Ovary (tissue), 7 donors: ENCODE measurements at regions not wholly inside any gene's neighbourhood (a gene's known extent, or its start where the extent isn't known, plus 50 kb on each side); places are given as distances from the start of the nearest gene placed in this dataset.

Experiments
- DNase-seq, 5 donors: peaks; one replicate each; pipeline ENCODE4 v3.0.0-alpha.2; 2019 to 2020
- H3K27ac ChIP-seq, 2 donors: fragments of 200-600 bp; one replicate each; pipeline versions ENCODE4 v1.5.1 to v1.8.0; 2019 to 2022
- H3K27me3 ChIP-seq: fragments of 200-600 bp; one replicate; pipeline ENCODE4 v1.8.0; 2022
- H3K36me3 ChIP-seq: fragments of 200-600 bp; sonication (generic); one replicate; pipeline ENCODE4 v1.5.1; 2019
- H3K4me1 ChIP-seq: one replicate; pipeline ENCODE4 v1.8.1; 2013; ENCODE audit warnings: mild to moderate bottlenecking, moderate library complexity; ENCODE audit not compliant: insufficient read depth
- H3K4me3 ChIP-seq: fragments of 200-600 bp; sonication (generic); one replicate; pipeline ENCODE4 v1.5.1; 2017
- H3K9me3 ChIP-seq, 2 donors: fragments of 200-600 bp in 1 of 2; sonication (generic) in 1 of 2; one replicate each; pipeline versions ENCODE4 v1.5.1 to v1.8.1; 2013 to 2019; ENCODE audit warnings: mild to moderate bottlenecking in 1 of 2, moderate library complexity in 1 of 2
- CTCF ChIP-seq, 3 donors: fragments of 450-650 bp in 2 of 3; fragments of 200-600 bp in 1 of 3; IDR thresholded peaks; one replicate each; pipeline versions ENCODE4 v1.5.1 to v1.8.0; 2016 to 2022; ENCODE audit warnings: antibody characterized with exemption in 3 of 3, mild to moderate bottlenecking in 1 of 3
- EP300 ChIP-seq: sonication (generic); formaldehyde crosslinking; IDR thresholded peaks from one replicate; pipeline ENCODE4 v1.6.1; 2017; ENCODE audit warnings: antibody characterized with exemption
- POLR2A ChIP-seq: fragments of 450-650 bp; IDR thresholded peaks from one replicate; pipeline ENCODE4 v1.6.1; 2017; ENCODE audit warnings: antibody characterized with exemption, mild to moderate bottlenecking, moderate library complexity
- WGBS, 3 donors: extraction: QIAGEN DNeasy Blood & Tissue Kit in 1 of 3; methylation state at CpG; one replicate each; pipeline versions ENCODE4 v1.1.5 to v1.1.7; 2013 to 2017; 5-methylcytosine and 5-hydroxymethylcytosine counted together
- intact Hi-C, 4 donors: fragments of 100-400 bp; cut with DNase I; formaldehyde crosslinking; loops; one replicate each; pipeline versions ENCODE4 v1.11.0 to v1.15.1; 2022 to 2023
- donor health status: DM: no; HTN: no; CAD: no; lungs with moderate emphysema.
- donor health status: DM: no; HTN: no; CAD: no.
- donor health status: Bipolar disorder and iron deficiency.
- donor health status: DM: no; HTN: no; CAD: no.
- donor health status: DM: yes; HTN: yes; CAD: no.

- Histone ChIP-seq H3K9me3 (no peaks in the 10 kb centered on the region), H3K27me3 (no peaks in the 10 kb centered on the region), H3K4me3 (no peak overlapping the region), H3K27ac (no peak overlapping the region), H3K36me3 (no peaks in the 10 kb centered on the region), H3K4me1 (no peaks in the 10 kb centered on the region)
- intact Hi-C loops, result loop anchor here in 1 of 4 donors (5.0 kb wide), 1 partner anchor 604 kb away; no protein-coding TSS in a partner anchor
- 56 to 62% (median 56%) methylated on average over 24 to 28 of the region's 28 CpGs for WGBS, 3 donors
- TF ChIP-seq POLR2A, result no peak
- no peak for TF ChIP-seq EP300
- TF ChIP-seq CTCF (IDR thresholded peaks at IDR 0.05), result no peak
- peak in 1 of 5 donors; percentile 15 for DNase-seq
Measured at GRCh38 chr4:1493540-1494287, 87.5 kb upstream of the NKX1-1 start.

- 51 to 61% (median 55%) methylated on average over 45 to 46 of the region's 46 CpGs for WGBS, 3 donors
- DNase-seq, result peak in 1 of 5 donors; percentile 13
- H3K36me3 ChIP-seq, result no peaks in the 10 kb centered on the region
Measured at GRCh38 chr4:1492651-1493539, 86.7 kb upstream of the NKX1-1 start.

GRCh38 chr4:1492142-1492457, 85.9 kb upstream of the NKX1-1 start:
- TF ChIP-seq EP300 (no peak), POLR2A (no peak), CTCF (IDR thresholded peaks at IDR 0.05) (no peak)
- intact Hi-C loops, result loop anchor here in 1 of 4 donors (5.0 kb wide), 1 partner anchor 605 kb away; no protein-coding TSS in a partner anchor
- no peak overlapping the region for H3K4me3 ChIP-seq
- no peaks in the 10 kb centered on the region for H3K9me3 ChIP-seq
- H3K4me1 ChIP-seq, result no peaks in the 10 kb centered on the region
- WGBS, 3 donors, result 71 to 85% (median 76%) methylated on average over 5 of the region's 5 CpGs
- no peaks in the 10 kb centered on the region for H3K36me3 ChIP-seq
- no peak overlapping the region for H3K27ac ChIP-seq
- no peaks in the 10 kb centered on the region for H3K27me3 ChIP-seq
- peak in 1 of 5 donors; percentile 9 for DNase-seq

More at GRCh38 chr4:1492651-1493539, 86.7 kb upstream of the NKX1-1 start:
- Histone ChIP-seq H3K4me1 (no peaks in the 10 kb centered on the region), H3K9me3 (no peaks in the 10 kb centered on the region), H3K4me3 (no peak overlapping the region), H3K27me3 (no peaks in the 10 kb centered on the region), H3K27ac (no peak overlapping the region)
- intact Hi-C loops, result loop anchor here in 1 of 4 donors (5.0 kb wide), 1 partner anchor 604 kb away; no protein-coding TSS in a partner anchor
- no peak for TF ChIP-seq EP300
- TF ChIP-seq POLR2A, result no peak
- no peak for TF ChIP-seq CTCF (IDR thresholded peaks at IDR 0.05)

- intact Hi-C loops, result loop anchor here in 1 of 4 donors (5.0 kb wide), 1 partner anchor 606 kb away; no protein-coding TSS in a partner anchor
- WGBS, 3 donors, result 66 to 73% (median 72%) methylated on average over 20 to 21 of the region's 21 CpGs
- Histone ChIP-seq H3K4me1 (no peaks in the 10 kb centered on the region), H3K36me3 (no peaks in the 10 kb centered on the region), H3K27ac (no peak overlapping the region), H3K9me3 (no peaks in the 10 kb centered on the region), H3K4me3 (no peak overlapping the region), H3K27me3 (no peaks in the 10 kb centered on the region)
- peak in 1 of 5 donors; percentile 15 for DNase-seq
- TF ChIP-seq CTCF (IDR thresholded peaks at IDR 0.05) (no peak), EP300 (no peak), POLR2A (no peak)
Measured at GRCh38 chr4:1491328-1492141, 85.3 kb upstream of the NKX1-1 start.
